ENCODE measurements at regions not wholly inside any gene's neighbourhood (a gene's known extent, or its start where the extent isn't known, plus 50 kb on each side); places are given as distances from the start of the nearest gene placed in this dataset.

DNA sequence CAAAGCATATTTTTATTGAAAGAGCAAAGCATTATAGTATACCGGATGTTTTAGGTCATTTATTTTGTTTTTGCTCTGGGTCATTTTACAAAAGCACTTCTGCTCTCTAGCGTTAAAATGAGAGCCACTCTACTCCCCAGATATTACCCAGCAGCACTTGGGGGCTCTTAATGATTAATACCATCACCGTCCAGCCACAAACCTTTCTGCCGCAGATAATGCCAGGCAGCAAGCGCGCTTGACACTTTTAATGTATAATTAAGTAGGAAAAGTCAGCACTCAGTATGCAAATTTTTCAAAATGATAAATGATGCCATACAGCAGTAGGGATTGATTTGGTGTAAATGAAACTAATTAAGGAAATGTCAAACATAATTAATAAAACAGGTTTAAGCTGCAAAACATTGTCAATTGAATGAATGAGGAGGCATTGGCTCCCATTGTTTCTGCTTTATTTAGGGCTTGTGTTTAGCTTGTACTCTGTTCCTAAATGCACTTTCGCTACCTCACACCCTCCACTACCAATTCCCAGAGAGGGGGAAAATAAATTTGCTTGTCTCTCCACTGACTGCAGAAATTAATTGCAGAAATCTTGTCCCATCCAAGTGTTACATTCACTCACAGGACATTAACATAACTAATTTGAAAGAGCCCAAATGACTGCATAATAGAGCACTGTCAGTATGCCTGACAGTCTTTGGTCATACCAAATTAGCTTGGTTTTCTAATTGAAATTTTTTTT is 358.8 kb upstream of the ARRDC3 start:
- no peak overlapping the region for H3K27ac ChIP-seq
- H3K36me3 ChIP-seq = no peaks in the 10 kb centered on the region
- no peak overlapping the region for H3K4me3 ChIP-seq
- H3K4me1 ChIP-seq (replicated peaks) = no peaks in the 10 kb centered on the region
- no peaks in the 10 kb centered on the region for H3K9me3 ChIP-seq (replicated peaks)
- H3K27me3 ChIP-seq (replicated peaks) = no peaks in the 10 kb centered on the region
- DNase-seq (ENCODE audit: low read depth in 1 of 2, low spot score in 2 of 2) = no peak

DNA sequence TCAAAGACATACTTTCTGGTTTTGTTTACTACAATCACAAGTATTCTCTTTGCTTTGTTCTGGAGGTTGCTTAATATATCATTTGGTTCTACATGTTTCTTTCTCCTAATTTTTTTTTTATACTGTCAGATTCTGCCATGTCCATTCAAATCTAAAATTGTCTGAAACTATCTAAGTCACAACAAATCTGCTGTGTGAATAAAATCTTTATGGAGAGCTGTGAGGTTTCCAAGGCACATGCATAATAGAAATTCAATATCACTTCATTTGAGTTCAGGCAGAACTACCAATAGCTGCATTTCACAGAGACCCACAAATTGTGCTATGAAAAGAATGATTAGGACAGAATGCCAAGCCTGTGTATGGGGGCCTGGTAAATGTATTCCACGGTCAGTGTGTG is 346.9 kb upstream of the ARRDC3 start:
- no peaks in the 10 kb centered on the region for H3K4me1 ChIP-seq (replicated peaks)
- DNase-seq (ENCODE audit: low read depth in 1 of 2, low spot score in 2 of 2) = no peak
- H3K36me3 ChIP-seq = no peaks in the 10 kb centered on the region
- H3K4me3 ChIP-seq = no peak overlapping the region
- no peak overlapping the region for H3K27ac ChIP-seq
- H3K27me3 ChIP-seq (replicated peaks) = no peaks in the 10 kb centered on the region
- no peaks in the 10 kb centered on the region for H3K9me3 ChIP-seq (replicated peaks)

DNA sequence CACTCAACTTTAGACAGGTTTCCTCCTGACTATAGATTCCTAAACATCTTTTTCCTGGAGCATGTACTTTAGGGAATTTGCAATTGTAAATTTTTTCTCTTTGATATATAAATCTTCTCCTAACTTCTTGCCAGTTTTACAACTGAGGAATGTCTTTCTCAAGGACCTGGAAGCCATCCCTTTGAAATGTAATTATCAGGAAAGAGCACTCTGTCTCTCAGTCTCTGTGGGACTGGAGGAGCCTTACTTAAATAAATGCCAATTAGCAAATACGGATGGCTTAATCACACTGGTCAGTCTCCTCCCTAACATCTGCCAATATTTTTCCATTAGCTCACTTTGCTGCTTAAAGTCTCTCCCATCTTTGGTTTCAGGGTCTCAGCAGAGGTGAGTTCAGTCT is 344.3 kb upstream of the ARRDC3 start:
- Histone ChIP-seq H3K27me3 (replicated peaks) (no peaks in the 10 kb centered on the region), H3K4me3 (no peak overlapping the region), H3K27ac (no peak overlapping the region), H3K36me3 (no peaks in the 10 kb centered on the region), H3K4me1 (replicated peaks) (no peaks in the 10 kb centered on the region), H3K9me3 (replicated peaks) (no peaks in the 10 kb centered on the region)
- DNase-seq (ENCODE audit: low read depth in 1 of 2, low spot score in 2 of 2) = no peak

- no peaks in the 10 kb centered on the region for H3K9me3 ChIP-seq (replicated peaks)
- no peaks in the 10 kb centered on the region for H3K4me1 ChIP-seq (replicated peaks)
- DNase-seq (ENCODE audit: low read depth in 1 of 2, low spot score in 2 of 2) = no peak
- H3K27ac ChIP-seq = no peak overlapping the region
- no peaks in the 10 kb centered on the region for H3K27me3 ChIP-seq (replicated peaks)
- H3K36me3 ChIP-seq = no peaks in the 10 kb centered on the region
- no peak overlapping the region for H3K4me3 ChIP-seq
These were observed 339.8 kb upstream of the ARRDC3 start for GRCh38 chr5:91722736-91723467.

DNA sequence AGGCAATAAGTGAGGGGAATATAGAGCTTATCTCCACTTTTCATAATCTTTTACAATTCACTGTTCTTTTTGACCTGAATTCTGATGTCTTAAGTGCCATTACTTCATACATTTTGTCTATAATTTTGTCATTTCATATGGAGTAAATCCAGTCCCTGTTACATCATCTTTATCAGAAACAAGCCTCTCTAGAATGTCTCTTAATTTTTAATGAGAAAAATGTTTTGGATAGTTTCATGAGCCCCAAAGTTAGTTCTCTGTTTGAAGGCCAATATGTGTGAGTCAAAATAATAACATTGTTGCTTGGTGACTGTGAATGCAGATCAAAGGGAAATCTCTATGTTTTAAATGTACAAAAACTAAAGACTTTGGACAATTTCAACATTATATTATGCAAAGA is 329.6 kb upstream of the ARRDC3 start:
- H3K27ac ChIP-seq = no peak overlapping the region

DNA sequence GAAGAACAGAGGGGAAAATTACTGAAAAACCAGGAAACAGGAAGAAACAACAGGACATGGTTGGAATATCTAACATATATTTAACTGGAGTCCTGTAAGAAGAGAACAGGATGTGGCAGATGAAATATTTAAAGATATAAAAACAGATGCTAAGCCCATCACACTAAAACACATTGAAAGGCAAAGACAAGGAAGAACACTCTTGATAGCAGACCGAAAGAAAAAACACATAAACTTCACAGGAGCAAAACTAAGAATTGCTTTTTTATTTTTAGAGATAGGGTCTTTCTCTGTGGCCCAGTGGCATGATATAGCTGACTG is 324.4 kb upstream of the ARRDC3 start:
- H3K36me3 ChIP-seq = no peaks in the 10 kb centered on the region
- H3K4me1 ChIP-seq (replicated peaks) = no peaks in the 10 kb centered on the region
- DNase-seq (ENCODE audit: low read depth in 1 of 2, low spot score in 2 of 2) = no peak
- no peaks in the 10 kb centered on the region for H3K9me3 ChIP-seq (replicated peaks)
- H3K27me3 ChIP-seq (replicated peaks) = no peaks in the 10 kb centered on the region
- H3K27ac ChIP-seq = no peak overlapping the region
- no peak overlapping the region for H3K4me3 ChIP-seq

More for the DNA sequence above, 329.6 kb upstream of the ARRDC3 start:
- H3K9me3 ChIP-seq (replicated peaks) = no peaks in the 10 kb centered on the region
- no peak for DNase-seq (ENCODE audit: low read depth in 1 of 2, low spot score in 2 of 2)
- no peaks in the 10 kb centered on the region for H3K27me3 ChIP-seq (replicated peaks)
- H3K36me3 ChIP-seq = no peaks in the 10 kb centered on the region
- no peaks in the 10 kb centered on the region for H3K4me1 ChIP-seq (replicated peaks)
- no peak overlapping the region for H3K4me3 ChIP-seq

DNA sequence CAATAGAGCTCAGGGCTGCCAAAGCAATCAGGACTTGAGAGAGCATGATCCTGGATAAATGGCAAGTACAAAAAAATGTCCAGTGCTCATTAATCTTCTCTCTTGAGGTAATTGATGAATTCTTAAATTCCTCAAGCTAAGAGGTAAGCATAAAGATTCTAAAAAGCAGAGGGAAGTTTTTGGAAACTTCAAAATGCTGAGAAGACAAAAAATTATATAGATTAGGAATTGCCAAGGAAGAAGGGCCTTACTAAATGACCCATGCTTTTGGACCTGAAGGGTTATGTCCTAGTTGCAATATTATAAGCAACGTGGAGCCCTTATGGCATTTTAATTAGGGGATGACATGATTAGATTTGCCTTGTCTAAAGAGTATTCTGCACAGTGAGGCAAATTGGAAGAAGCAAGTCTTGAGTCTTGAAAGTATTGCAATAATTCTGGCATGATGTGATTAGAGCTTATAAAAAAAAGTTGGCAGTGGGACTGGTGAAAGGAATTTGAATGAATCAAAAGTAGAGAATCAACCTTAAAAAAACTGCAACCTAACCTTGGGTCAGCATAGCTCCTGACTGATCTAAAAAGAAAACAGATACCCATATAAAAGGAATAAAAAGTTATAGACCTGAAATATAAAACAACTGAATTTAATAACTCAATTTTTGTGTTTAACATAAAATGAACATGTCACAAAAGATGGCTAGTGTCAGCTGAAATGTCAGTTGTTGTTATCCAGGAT is 323.8 kb upstream of the ARRDC3 start:
- H3K4me1 ChIP-seq (replicated peaks) = no peaks in the 10 kb centered on the region
- no peaks in the 10 kb centered on the region for H3K36me3 ChIP-seq
- no peak overlapping the region for H3K27ac ChIP-seq
- H3K4me3 ChIP-seq = no peak overlapping the region
- H3K27me3 ChIP-seq (replicated peaks) = no peaks in the 10 kb centered on the region
- no peak for DNase-seq (ENCODE audit: low read depth in 1 of 2, low spot score in 2 of 2)
- H3K9me3 ChIP-seq (replicated peaks) = no peaks in the 10 kb centered on the region

DNA sequence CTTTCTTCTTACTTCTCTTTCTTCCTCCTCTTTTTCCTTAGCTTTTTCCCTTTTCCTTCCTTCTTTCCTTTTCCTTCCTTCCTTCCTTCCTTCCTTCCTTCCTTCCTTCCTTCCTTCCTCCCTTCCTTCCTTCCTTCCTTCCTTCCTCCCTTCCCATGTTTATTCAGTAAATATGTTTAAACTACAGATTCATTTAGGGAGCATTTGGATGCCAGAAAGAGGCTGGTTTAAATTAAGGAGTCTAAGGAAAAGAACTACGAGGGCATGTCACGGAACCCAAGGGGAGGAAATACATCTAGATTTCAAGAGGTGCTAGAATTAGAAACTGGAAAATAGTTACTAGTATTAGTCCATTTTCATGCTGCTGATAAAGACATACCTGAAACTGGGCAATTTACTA is 320.0 kb upstream of the ARRDC3 start:
- no peak for DNase-seq (ENCODE audit: low read depth in 1 of 2, low spot score in 2 of 2)
- Histone ChIP-seq H3K9me3 (replicated peaks) (no peaks in the 10 kb centered on the region), H3K27me3 (replicated peaks) (no peaks in the 10 kb centered on the region), H3K4me3 (no peak overlapping the region), H3K4me1 (replicated peaks) (no peaks in the 10 kb centered on the region), H3K36me3 (no peaks in the 10 kb centered on the region), H3K27ac (no peak overlapping the region)

DNA sequence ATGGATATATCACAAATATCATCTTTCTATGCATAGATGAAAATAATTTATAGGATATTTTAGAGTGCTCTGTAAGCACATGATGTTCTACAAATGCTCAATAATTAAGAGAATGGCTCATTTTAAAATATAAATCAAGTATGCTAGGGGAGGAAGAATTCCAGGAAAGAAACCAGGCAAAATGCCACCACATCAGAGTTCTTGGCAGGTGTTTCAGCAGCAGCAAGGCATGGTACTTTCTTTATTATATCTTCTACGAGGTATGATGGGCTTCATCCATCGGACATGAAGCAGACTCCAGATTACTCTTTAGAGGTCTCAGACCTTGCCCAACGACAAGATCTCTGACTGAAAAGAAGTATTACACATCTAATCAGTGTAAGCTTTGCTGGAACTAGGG is 316.3 kb upstream of the ARRDC3 start:
- H3K27me3 ChIP-seq (replicated peaks) = no peaks in the 10 kb centered on the region
- no peaks in the 10 kb centered on the region for H3K4me1 ChIP-seq (replicated peaks)
- H3K9me3 ChIP-seq (replicated peaks) = no peaks in the 10 kb centered on the region
- H3K4me3 ChIP-seq = no peak overlapping the region
- no peak overlapping the region for H3K27ac ChIP-seq
- no peaks in the 10 kb centered on the region for H3K36me3 ChIP-seq
- DNase-seq (ENCODE audit: low read depth in 1 of 2, low spot score in 2 of 2) = no peak

- Histone ChIP-seq H3K4me3 (no peak overlapping the region), H3K27me3 (replicated peaks) (no peaks in the 10 kb centered on the region), H3K9me3 (replicated peaks) (no peaks in the 10 kb centered on the region), H3K36me3 (no peaks in the 10 kb centered on the region), H3K4me1 (replicated peaks) (no peaks in the 10 kb centered on the region), H3K27ac (no peak overlapping the region)
- DNase-seq (ENCODE audit: low read depth in 1 of 2, low spot score in 2 of 2) = no peak
These were observed 308.5 kb upstream of the ARRDC3 start for GRCh38 chr5:91691592-91691991.

- no peak overlapping the region for H3K27ac ChIP-seq
- no peaks in the 10 kb centered on the region for H3K27me3 ChIP-seq (replicated peaks)
- no peaks in the 10 kb centered on the region for H3K36me3 ChIP-seq
- no peaks in the 10 kb centered on the region for H3K4me1 ChIP-seq (replicated peaks)
- no peak for DNase-seq (ENCODE audit: low read depth in 1 of 2, low spot score in 2 of 2)
- H3K9me3 ChIP-seq (replicated peaks) = no peaks in the 10 kb centered on the region
- H3K4me3 ChIP-seq = no peak overlapping the region
These were observed 307.8 kb upstream of the ARRDC3 start for GRCh38 chr5:91690921-91691320.

DNA sequence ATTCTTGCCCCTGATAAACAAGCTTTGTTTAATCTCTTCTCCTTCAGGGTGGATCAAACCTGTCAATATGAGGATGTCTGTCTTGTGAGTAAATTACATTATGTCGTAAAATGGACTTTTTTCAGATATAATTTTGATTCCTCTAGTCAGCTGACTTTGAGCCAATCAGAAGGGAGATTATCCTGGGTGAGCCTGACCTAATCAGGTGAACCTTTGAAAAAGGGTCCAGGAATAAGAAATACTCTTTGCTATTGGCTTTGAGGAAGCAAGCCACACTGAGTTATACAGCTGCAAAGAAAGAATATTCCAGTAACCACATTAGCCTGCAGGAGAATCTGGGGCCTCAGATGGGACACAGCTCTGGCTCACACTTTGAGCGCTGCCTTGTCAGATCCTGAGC is 304.3 kb upstream of the ARRDC3 start:
- H3K4me3 ChIP-seq = no peak overlapping the region
- H3K9me3 ChIP-seq (replicated peaks) = no peaks in the 10 kb centered on the region
- no peaks in the 10 kb centered on the region for H3K27me3 ChIP-seq (replicated peaks)
- DNase-seq (ENCODE audit: low read depth in 1 of 2, low spot score in 2 of 2) = no peak
- no peaks in the 10 kb centered on the region for H3K4me1 ChIP-seq (replicated peaks)
- no peak overlapping the region for H3K27ac ChIP-seq
- no peaks in the 10 kb centered on the region for H3K36me3 ChIP-seq

DNA sequence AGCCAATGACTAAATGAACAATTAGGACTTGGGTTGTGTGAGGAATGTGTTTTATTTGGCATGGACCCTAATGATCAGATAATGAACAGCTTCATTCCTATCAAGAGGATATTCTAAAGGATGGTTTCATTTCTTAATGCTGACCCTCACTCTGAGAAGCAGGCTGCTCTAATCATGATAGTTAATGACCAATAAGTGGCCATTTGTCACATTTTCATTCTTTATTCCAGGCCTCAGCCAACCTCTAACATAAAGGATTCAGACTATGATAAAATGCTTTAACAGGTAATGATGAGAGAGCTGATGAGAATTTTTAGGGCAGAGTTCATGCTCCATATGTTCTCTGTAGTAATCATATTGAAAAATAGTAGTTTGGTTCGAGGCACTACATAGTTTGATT is 301.5 kb upstream of the ARRDC3 start:
- Histone ChIP-seq H3K36me3 (no peaks in the 10 kb centered on the region), H3K27ac (no peak overlapping the region), H3K4me3 (no peak overlapping the region), H3K27me3 (replicated peaks) (no peaks in the 10 kb centered on the region), H3K9me3 (replicated peaks) (no peaks in the 10 kb centered on the region), H3K4me1 (replicated peaks) (no peaks in the 10 kb centered on the region)
- DNase-seq (ENCODE audit: low read depth in 1 of 2, low spot score in 2 of 2) = no peak

- H3K4me3 ChIP-seq = no peak overlapping the region
- H3K27me3 ChIP-seq (replicated peaks) = no peaks in the 10 kb centered on the region
- H3K9me3 ChIP-seq (replicated peaks) = no peaks in the 10 kb centered on the region
- H3K27ac ChIP-seq = no peak overlapping the region
- no peak for DNase-seq (ENCODE audit: low read depth in 1 of 2, low spot score in 2 of 2)
- no peaks in the 10 kb centered on the region for H3K4me1 ChIP-seq (replicated peaks)
- H3K36me3 ChIP-seq = no peaks in the 10 kb centered on the region
These were observed 287.4 kb upstream of the ARRDC3 start for GRCh38 chr5:91670563-91670962.
